GM18505 (cell line): ENCODE measurements at regions not wholly inside any gene's neighbourhood (a gene's known extent, or its start where the extent isn't known, plus 50 kb on each side); places are given as distances from the start of the nearest gene placed in this dataset.

Experiments used
- ATAC-seq: cut with Tn5 transposase; IDR thresholded peaks from one replicate; pipeline ENCODE4 v1.9.1; 2021; ENCODE audit not compliant: unreplicated experiment
- POLR2A ChIP-seq: IDR thresholded peaks from 4 replicates; pipeline ENCODE4 v1.6.1; 2011; ENCODE audit warnings: borderline replicate concordance; ENCODE audit not compliant: insufficient read depth, insufficient read length; ENCODE audit errors: extremely low read depth

GRCh38 chr6:139779988-139780774 lies 405.7 kb upstream of the CITED2 start:
- ATAC-seq: no peak
- TF ChIP-seq POLR2A: no peak

DNA sequence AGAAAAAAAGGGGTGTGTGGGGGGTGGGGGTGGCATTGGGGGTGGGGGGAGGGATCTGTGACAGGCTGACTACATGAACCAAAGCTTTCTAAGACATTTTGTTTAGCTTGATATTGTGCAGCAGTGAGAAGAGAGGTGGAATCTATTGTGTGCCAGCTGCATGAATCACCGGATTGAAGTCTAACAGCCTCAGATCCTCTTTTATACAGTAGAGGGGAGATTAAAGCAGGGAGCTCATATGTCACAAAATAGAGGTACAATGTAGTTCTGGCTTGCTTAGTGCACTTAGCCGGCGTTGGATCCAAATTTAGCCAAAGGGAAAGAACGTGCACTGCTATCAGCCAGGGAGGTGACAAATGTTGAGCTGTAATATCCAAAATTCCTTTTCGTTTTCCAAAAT lies 404.2 kb upstream of the CITED2 start:
- TF ChIP-seq POLR2A: no peak
- ATAC-seq: no peak

- no peak for TF ChIP-seq POLR2A
- no peak for ATAC-seq
Measured at GRCh38 chr6:139778106-139778505, 403.7 kb upstream of the CITED2 start.

DNA sequence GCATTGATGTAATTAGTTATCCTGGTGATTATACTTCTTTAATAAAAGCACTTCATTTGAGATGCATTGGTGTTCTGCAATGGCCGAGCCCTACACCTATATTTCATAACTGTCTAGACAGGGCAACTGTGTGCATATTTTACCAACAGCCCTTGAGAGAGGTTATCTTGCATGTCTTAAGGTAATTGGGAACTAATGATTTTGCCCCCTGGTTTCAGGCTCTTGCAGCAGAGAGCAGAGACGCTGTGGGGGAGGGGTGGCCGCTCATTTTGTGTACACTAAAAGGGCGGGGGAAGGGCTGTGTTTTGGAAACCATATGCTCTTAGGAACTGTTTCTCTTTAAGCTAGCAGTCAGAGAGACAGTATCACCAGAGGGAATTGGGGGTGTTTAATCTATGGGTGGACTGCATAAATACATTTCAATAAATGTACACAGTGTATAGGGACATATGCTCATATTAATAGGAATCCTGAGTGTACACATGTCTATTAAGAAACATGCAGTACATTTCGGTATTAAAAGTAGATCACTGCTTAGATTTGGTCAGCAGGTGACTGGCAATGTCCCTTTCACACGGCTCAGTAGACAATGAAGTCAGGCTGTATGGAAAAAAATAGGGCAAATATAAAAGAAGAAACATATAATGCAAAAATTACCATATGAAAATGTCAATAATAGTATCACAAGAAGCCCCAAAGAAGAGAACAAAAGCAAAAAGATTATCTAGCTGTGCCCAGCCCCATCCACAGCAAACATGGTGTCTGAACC lies 402.9 kb upstream of the CITED2 start:
- no peak for ATAC-seq
- TF ChIP-seq POLR2A: no peak

DNA sequence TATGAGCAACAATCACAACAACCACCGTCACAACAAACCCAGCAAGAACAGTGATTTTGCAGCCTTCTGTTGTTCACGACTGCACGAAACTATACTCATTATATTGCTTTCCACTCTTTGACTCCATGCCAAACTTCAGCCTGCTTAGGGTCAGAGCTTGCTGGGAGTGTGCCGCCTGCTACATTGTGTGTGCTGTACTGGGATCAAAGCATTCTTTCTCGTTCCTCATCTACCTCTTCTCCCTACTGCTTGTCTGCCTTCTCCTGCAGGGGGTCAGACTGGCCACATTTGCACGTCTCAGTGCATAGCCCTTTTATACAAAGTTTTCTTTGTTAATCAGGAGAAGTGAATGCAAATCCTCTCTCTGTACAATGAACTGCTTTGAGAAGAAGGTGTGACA lies 401.6 kb upstream of the CITED2 start:
- ATAC-seq: no peak

DNA sequence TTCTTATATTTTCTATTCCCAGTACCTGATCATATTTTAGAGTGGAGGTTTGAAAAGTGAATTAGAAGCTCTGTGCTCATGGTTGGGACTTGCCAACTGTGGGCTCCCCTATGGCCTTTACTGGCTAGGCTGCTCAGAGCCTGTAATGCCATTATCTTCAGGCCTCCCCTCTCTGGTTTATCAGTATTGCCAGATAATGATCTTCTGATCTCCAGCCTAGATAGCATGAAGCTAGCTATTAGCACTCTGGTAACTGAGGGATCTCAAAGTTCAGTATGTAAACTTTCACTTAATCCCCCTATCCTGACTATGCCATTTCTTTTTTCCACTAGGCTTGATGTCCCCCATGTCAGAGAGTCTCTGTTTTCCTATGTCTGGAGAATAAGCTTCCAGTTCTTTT lies 393.7 kb upstream of the CITED2 start:
- no peak for ATAC-seq
- TF ChIP-seq POLR2A: no peak

More for the DNA sequence above, 401.6 kb upstream of the CITED2 start:
- no peak for TF ChIP-seq POLR2A

DNA sequence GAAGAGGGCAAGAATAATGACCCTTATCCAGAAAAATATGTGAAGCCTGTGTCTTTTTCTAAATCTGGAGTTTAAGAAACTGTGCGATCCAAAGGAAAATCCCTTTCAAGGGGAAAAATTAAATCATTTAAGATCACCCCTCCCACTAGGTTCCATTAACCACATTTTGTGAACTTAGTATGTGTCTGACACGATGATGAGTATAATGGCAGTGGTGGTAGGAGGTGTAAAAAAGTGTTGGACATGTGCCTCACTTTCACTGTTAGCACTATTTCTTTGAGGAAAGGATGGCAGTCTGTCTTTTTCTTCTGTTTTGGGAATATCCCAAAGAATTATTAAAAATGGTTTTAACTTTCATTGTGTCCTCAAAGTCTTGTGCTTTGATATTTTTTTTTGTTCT lies 392.3 kb upstream of the CITED2 start:
- no peak for ATAC-seq
- TF ChIP-seq POLR2A: no peak

DNA sequence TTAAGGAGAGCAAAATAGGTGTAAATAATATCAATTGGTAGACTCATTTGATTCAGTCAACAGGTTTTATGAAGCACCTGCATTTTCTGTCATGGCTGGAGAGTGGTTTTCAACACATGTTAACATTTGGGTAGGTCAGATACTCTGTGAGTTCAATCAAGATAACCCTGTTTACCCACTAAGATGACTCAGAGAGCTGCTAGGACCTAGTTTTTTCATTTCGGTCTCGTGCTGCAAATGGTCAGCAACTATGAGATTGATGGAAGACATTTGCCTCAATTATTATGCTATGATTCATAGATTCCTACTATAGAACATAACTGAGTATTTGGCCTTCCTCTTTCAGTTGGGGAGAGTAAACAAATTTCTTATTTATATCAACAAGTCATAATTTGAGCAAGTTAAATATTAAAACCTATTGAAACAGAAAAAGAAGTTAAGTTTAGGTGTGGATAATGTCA lies 391.4 kb upstream of the CITED2 start:
- ATAC-seq: no peak
- TF ChIP-seq POLR2A: no peak

DNA sequence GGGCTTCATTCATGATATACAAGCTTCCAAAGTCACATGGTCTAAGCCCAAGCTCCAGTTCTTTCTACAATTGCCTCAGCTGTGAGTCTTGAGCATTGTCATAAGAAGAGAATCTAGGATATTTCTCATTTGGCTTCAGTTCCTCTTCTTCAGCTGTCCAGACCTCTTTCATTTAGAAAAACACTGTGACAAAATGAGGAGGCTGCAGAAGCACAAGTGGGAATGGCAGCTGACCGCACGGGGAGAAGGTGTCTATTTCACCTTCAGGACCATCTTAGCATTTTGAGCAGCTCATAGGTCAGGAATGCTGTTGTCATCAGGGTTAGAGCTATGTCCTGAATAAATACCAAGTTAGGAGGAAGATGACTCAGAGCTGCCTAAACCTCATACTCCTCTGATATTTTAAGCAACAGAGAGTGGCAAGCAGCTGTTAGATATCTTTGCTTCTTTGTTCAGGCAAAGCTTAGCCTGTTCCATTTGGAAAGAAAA lies 390.1 kb upstream of the CITED2 start:
- no peak for TF ChIP-seq POLR2A
- ATAC-seq: peak; percentile 91

DNA sequence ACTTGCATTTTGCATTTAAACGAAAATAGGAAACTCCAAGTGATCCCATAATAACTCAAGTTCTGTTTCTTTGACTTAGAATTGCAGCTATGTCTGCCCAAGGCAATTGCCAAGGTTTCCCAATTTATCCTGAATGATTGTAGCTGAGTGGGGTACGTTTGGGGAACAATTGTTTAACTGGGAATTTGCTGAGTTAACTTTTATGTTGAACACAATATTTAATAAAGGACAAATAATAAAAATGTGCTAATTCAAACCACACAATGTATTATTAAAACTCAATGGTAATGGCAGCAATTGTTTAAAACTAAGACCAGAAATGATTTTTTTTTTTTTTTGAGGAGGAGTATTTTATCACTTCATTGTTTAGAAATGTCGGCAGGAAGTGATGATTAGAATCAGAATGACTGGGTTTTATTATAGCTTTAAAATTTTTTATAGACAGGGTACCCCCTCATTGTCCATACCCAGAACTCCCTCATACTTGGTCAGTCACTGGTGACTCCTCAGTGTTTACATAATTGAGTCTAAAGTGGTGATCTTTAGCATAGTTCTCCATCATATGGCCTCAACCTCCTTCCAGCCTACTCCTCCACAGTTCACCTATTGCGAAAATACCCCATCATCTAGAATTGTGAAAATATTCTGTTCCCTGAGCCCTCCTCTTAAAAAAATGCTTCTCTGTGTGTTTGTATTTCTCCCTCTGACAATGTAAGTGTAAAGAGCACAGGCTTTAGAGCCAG lies 389.2 kb upstream of the CITED2 start:
- no peak for TF ChIP-seq POLR2A
- no peak for ATAC-seq

DNA sequence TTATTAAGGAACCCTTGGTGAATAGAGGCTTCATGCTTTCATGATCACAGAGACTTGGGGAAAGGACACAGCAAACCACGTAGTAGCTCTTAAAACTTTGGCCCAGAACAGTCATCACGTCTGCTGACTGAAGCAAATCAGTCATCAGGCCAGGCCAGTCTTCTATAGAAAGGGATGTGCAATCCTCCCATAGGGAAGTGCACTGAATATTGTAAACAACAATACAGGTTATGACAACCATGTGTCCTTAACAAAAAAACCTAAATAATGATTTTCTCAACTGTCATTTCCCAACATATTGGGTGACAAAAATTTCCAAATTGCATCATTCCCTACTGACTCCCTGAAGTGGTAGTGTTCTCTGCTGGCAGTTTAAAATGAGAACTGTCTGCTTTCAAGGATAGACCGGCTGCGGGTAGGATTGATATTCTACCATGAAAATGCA lies 388.2 kb upstream of the CITED2 start:
- ATAC-seq: no peak
- no peak for TF ChIP-seq POLR2A

DNA sequence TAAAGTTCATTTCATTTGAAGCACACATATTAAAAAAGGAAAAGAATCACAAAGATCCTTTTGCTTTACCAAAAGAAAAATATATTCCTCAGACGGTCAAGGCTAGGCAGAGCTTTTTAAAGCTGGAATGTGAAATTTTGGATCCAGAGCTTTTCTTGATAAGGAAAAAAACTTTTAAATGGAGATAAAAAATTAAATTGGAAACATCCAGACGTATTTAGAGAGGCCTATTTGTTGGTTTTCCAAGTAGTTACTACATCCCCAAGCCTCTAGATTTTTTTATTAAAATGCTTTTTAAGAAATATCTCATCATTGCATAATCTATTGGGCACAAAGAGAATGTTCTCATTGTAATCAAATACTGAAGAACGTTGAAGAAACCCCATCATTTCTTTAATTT lies 385.7 kb upstream of the CITED2 start:
- no peak for TF ChIP-seq POLR2A

DNA sequence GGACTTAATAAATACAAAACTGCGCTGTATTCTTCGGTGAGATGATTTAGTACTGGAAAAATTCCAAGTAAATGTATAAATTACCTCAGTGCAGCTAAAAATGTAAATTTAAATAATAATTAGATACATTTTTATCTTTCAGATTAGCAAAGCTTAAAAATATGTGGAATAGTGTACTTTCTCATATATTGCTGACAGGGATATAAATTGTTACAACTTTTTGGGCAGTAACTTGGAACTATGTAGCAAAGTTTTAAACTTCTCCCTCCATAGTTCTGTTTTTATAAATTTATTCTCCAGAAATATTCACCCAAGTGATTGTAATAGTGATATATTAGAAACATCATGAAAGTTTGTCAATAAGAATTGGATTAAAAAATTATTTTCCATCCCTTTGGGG lies 384.6 kb upstream of the CITED2 start:
- no peak for ATAC-seq
- no peak for TF ChIP-seq POLR2A

More for the DNA sequence above, 385.7 kb upstream of the CITED2 start:
- no peak for ATAC-seq
